Stimulated activated CD4-positive, alpha-beta T cell treated with anti-CD3 and anti-CD28 coated beads, Interleukin-1b, Interleukin-23, amount 100 ng/mL, for 24 hours (primary cell): ENCODE measurements at regions not wholly inside any gene's neighbourhood (a gene's known extent, or its start where the extent isn't known, plus 50 kb on each side); places are given as distances from the start of the nearest gene placed in this dataset.
"Not testable (repeated sequence)": the region's sequence is repeated elsewhere in the genome, so short reads cannot be mapped to it uniquely, and the experiment has no call there.

Experiments
- DNase-seq, 4 experiments: peaks; one replicate each; pipeline ENCODE4 v3.0.0-alpha.2; 2020; ENCODE audit warnings: low read depth in 4 of 4, low spot score in 1 of 4

GRCh38 chr12:25384038-25384892 is 133.5 kb upstream of the KRAS start:
- no peak for DNase-seq

- DNase-seq, result no peak
Measured at GRCh38 chr12:25382311-25383106, 131.8 kb upstream of the KRAS start.

- peak in 2 of 4 experiments; percentile 11 to 14 for DNase-seq
Measured at GRCh38 chr12:25377469-25378177, 126.9 kb upstream of the KRAS start.

- no peak for DNase-seq
Measured at GRCh38 chr12:25376985-25377384, 126.3 kb upstream of the KRAS start.

- no peak for DNase-seq
Measured at GRCh38 chr12:25376407-25376806, 125.7 kb upstream of the KRAS start.

- DNase-seq, result no peak
Measured at GRCh38 chr12:25372969-25373817, 122.5 kb upstream of the KRAS start.

GRCh38 chr12:25372002-25372401 is 121.3 kb upstream of the KRAS start:
- DNase-seq, result no peak

- DNase-seq, result no peak
Measured at GRCh38 chr12:25368557-25368956, 117.8 kb upstream of the KRAS start.

GRCh38 chr12:25366122-25366521 is 115.4 kb upstream of the KRAS start:
- no peak for DNase-seq

GRCh38 chr12:25365340-25365730 is 114.6 kb upstream of the KRAS start:
- DNase-seq, result no peak

GRCh38 chr12:25364529-25365339 is 114.0 kb upstream of the KRAS start:
- DNase-seq, result peak in 2 of 4 experiments; percentile 18 to 55

GRCh38 chr12:25362646-25363045 is 111.9 kb upstream of the KRAS start:
- DNase-seq, result no peak

- DNase-seq, result no peak
Measured at GRCh38 chr12:25361511-25361910, 110.8 kb upstream of the KRAS start.

- DNase-seq, result no peak
Measured at GRCh38 chr12:25357595-25357994, 106.9 kb upstream of the KRAS start.

- not testable (repeated sequence) for DNase-seq
Measured at GRCh38 chr12:25352942-25353341, 102.2 kb upstream of the KRAS start.

- no peak for DNase-seq
Measured at GRCh38 chr12:25352083-25352918, 101.6 kb upstream of the KRAS start.

GRCh38 chr12:25348593-25348895 is 97.8 kb upstream of the KRAS start:
- no peak for DNase-seq

GRCh38 chr12:25347716-25348592 is 97.2 kb upstream of the KRAS start:
- no peak for DNase-seq
